Neural cell (in vitro differentiated cells): ENCODE measurements at regions not wholly inside any gene's neighbourhood (a gene's known extent, or its start where the extent isn't known, plus 50 kb on each side); places are given as distances from the start of the nearest gene placed in this dataset.

Experiments
- CTCF ChIP-seq: fragments of 450-650 bp; IDR thresholded peaks from 2 replicates; pipeline ENCODE4 v1.5.1; 2014; ENCODE audit warnings: antibody characterized with exemption, mild to moderate bottlenecking, moderate library complexity; ENCODE audit not compliant: poor library complexity, severe bottlenecking
- EP300 ChIP-seq: fragments of 450-650 bp; conservative IDR thresholded peaks from 2 replicates; pipeline ENCODE4 v1.6.1; 2014; ENCODE audit warnings: antibody characterized with exemption, mild to moderate bottlenecking, moderate library complexity; ENCODE audit not compliant: poor library complexity, severe bottlenecking
- REST ChIP-seq: IDR thresholded peaks from 2 replicates; pipeline ENCODE4 v1.6.1; 2012; ENCODE audit warnings: borderline replicate concordance

GRCh38 chr18:30350263-30350662 lies 692.3 kb downstream of the DSC3 start:
- TF ChIP-seq CTCF, result no peak
- TF ChIP-seq EP300, result no peak
- no peak for TF ChIP-seq REST
